HEK293 (cell line): ENCODE measurements at regions not wholly inside any gene's neighbourhood (a gene's known extent, or its start where the extent isn't known, plus 50 kb on each side); places are given as distances from the start of the nearest gene placed in this dataset.

Experiments used
- CTCF ChIA-PET: fragments of 350-600 bp; formaldehyde crosslinking; extraction: SDS; loops from one replicate; lab custom pipeline; 2021; ENCODE audit warnings: antibody characterized with exemption; lab: Yijun Ruan, JAX
- POLR2A ChIA-PET: fragments of 300-600 bp; formaldehyde crosslinking; extraction: SDS; loops from one replicate; lab custom pipeline; 2020; ENCODE audit warnings: antibody characterized with exemption, inconsistent platforms; lab: Yijun Ruan, JAX
- H3K27ac ChIP-seq: fragments of 200-500 bp; sonication (Bioruptor generic); 2 replicates; pipeline ENCODE4 v1.5.1; 2014; ENCODE audit warnings: low read depth, low read length, control low read depth, inconsistent platforms; ENCODE audit errors: extremely low read depth
- H3K36me3 ChIP-seq, 2 experiments: fragments of 200-500 bp in 1 of 2; sonication (Bioruptor generic) in 1 of 2; 1 replicate in 1 of 2; 2 replicates in 1 of 2; pipeline ENCODE4 v1.5.1; 2014 to 2017; ENCODE audit warnings: inconsistent platforms in 2 of 2, low read length in 2 of 2; ENCODE audit not compliant: control insufficient read depth in 2 of 2, insufficient read depth in 1 of 2
- H3K4me1 ChIP-seq: fragments of 200-500 bp; sonication (Bioruptor generic); 2 replicates; pipeline ENCODE4 v1.5.1; 2014; ENCODE audit warnings: mild to moderate bottlenecking, low read length, inconsistent platforms; ENCODE audit not compliant: control insufficient read depth, insufficient read depth
- H3K4me3 ChIP-seq: 2 replicates; pipeline ENCODE4 v1.5.1; 2011; ENCODE audit warnings: low read depth, mild to moderate bottlenecking, control low read depth, low read length, moderate library complexity
- H3K9me3 ChIP-seq: fragments of 200-500 bp; sonication (Bioruptor generic); 2 replicates; pipeline ENCODE4 v1.5.1; 2014; ENCODE audit warnings: low read depth, low read length, inconsistent platforms; ENCODE audit not compliant: control insufficient read depth, insufficient read depth
- CTCF ChIP-seq: fragments of 450-650 bp; formaldehyde crosslinking; IDR thresholded peaks from 2 replicates; pipeline ENCODE4 v1.5.1; 2016; ENCODE audit warnings: missing biosample characterization, missing genetic modification characterization
- HOXC10 ChIP-seq: sonication (generic); formaldehyde crosslinking; IDR thresholded peaks from 2 replicates; pipeline ENCODE4 v1.8.1; 2023; ENCODE audit warnings: mild to moderate bottlenecking, missing genetic modification reagents
- KLF9 ChIP-seq: fragments of 450-650 bp; formaldehyde crosslinking; IDR thresholded peaks from 2 replicates; pipeline ENCODE4 v1.5.1; 2016; ENCODE audit warnings: missing biosample characterization, missing genetic modification characterization, low read depth
- OSR2 ChIP-seq: fragments of 450-650 bp; formaldehyde crosslinking; IDR thresholded peaks from 2 replicates; pipeline ENCODE4 v1.5.1; 2016; ENCODE audit warnings: missing biosample characterization, missing genetic modification characterization
- PRDM2 ChIP-seq: fragments of 450-650 bp; formaldehyde crosslinking; IDR thresholded peaks from 2 replicates; pipeline ENCODE4 v1.5.1; 2016; ENCODE audit warnings: missing biosample characterization, missing genetic modification characterization, borderline replicate concordance
- ZBTB11 ChIP-seq: fragments of 450-650 bp; formaldehyde crosslinking; conservative IDR thresholded peaks from 2 replicates; pipeline ENCODE4 v1.5.1; 2016; ENCODE audit warnings: low read depth, missing biosample characterization, missing genetic modification characterization
- ZBTB48 ChIP-seq: fragments of 450-650 bp; formaldehyde crosslinking; IDR thresholded peaks from 2 replicates; pipeline ENCODE4 v1.5.1; 2016; ENCODE audit warnings: missing biosample characterization, missing genetic modification characterization
- ZFP41 ChIP-seq: fragments of 450-650 bp; formaldehyde crosslinking; IDR thresholded peaks from 2 replicates; pipeline ENCODE4 v1.5.1; 2016; ENCODE audit warnings: missing biosample characterization, missing genetic modification characterization, borderline replicate concordance
- ZFP69B ChIP-seq: fragments of 450-650 bp; formaldehyde crosslinking; IDR thresholded peaks from 2 replicates; pipeline ENCODE4 v1.5.1; 2016; ENCODE audit warnings: missing biosample characterization, missing genetic modification characterization
- ZNF138 ChIP-seq: fragments of 450-650 bp; formaldehyde crosslinking; IDR thresholded peaks from 2 replicates; pipeline ENCODE4 v1.5.1; 2016; ENCODE audit warnings: missing biosample characterization, missing genetic modification characterization, borderline replicate concordance
- ZNF311 ChIP-seq: fragments of 450-650 bp; formaldehyde crosslinking; IDR thresholded peaks from 2 replicates; pipeline ENCODE4 v1.5.1; 2017; ENCODE audit warnings: missing biosample characterization, missing genetic modification characterization, borderline replicate concordance
- ZNF530 ChIP-seq: fragments of 450-650 bp; formaldehyde crosslinking; IDR thresholded peaks from 2 replicates; pipeline ENCODE4 v1.5.1; 2016; ENCODE audit warnings: low read depth, missing biosample characterization, missing genetic modification characterization
- ZNF558 ChIP-seq: fragments of 450-650 bp; formaldehyde crosslinking; IDR thresholded peaks from 2 replicates; pipeline ENCODE4 v1.5.1; 2016; ENCODE audit warnings: missing biosample characterization, missing genetic modification characterization
- ZNF692 ChIP-seq: fragments of 450-650 bp; formaldehyde crosslinking; IDR thresholded peaks from 2 replicates; pipeline ENCODE4 v1.5.1; 2016; ENCODE audit warnings: missing biosample characterization, missing genetic modification characterization
- ZNF768 ChIP-seq: fragments of 450-650 bp; formaldehyde crosslinking; IDR thresholded peaks from 2 replicates; pipeline ENCODE4 v1.5.1; 2018; ENCODE audit warnings: missing biosample characterization, mild to moderate bottlenecking, missing genetic modification characterization
- ZNF791 ChIP-seq: fragments of 450-650 bp; formaldehyde crosslinking; IDR thresholded peaks from 2 replicates; pipeline ENCODE4 v1.5.1; 2016; ENCODE audit warnings: missing biosample characterization, missing genetic modification characterization
- ZSCAN16 ChIP-seq: fragments of 450-650 bp; formaldehyde crosslinking; IDR thresholded peaks from 2 replicates; pipeline ENCODE4 v1.5.1; 2016; ENCODE audit warnings: missing biosample characterization, missing genetic modification characterization
- ZSCAN23 ChIP-seq: fragments of 450-650 bp; formaldehyde crosslinking; IDR thresholded peaks from 2 replicates; pipeline ENCODE4 v1.5.1; 2016; ENCODE audit warnings: missing biosample characterization, missing genetic modification characterization

- Histone ChIP-seq H3K4me3 (no peak overlapping the region), H3K9me3 (no peaks in the 10 kb centered on the region), H3K4me1 (no peaks in the 10 kb centered on the region), H3K36me3 (no peaks in the 10 kb centered on the region), H3K27ac (no peak overlapping the region)
- CTCF ChIA-PET: no interaction called here
- TF ChIP-seq ZNF692 (no peak), ZNF138 (tag by site-specific recombination) (no peak), ZBTB48 (tag by site-specific recombination) (no peak), PRDM2 (no peak), KLF9 (tag by site-specific recombination) (no peak), ZSCAN16 (tag by site-specific recombination) (no peak), ZNF311 (tag by site-specific recombination) (no peak), ZBTB11 (tag by site-specific recombination) (no peak), ZFP69B (tag by site-specific recombination) (no peak), ZNF558 (tag by site-specific recombination) (no peak), OSR2 (no peak), ZFP41 (tag by site-specific recombination) (no peak), HOXC10 (CRISPR knock-in tag) (no peak), ZNF530 (tag by site-specific recombination) (no peak)
- POLR2A ChIA-PET: interaction anchor here (0.6 kb wide), 1 partner anchor 239 kb away, joined by 3 read pairs; no protein-coding TSS in a partner anchor
Measured at GRCh38 chr6:40022867-40023266, 88.6 kb upstream of the MOCS1 start.

- H3K9me3 ChIP-seq: no peaks in the 10 kb centered on the region
- H3K36me3 ChIP-seq: no peaks in the 10 kb centered on the region
- ChIA-PET CTCF (no interaction called here), POLR2A (no interaction called here)
- no peaks in the 10 kb centered on the region for H3K4me1 ChIP-seq
- H3K27ac ChIP-seq: no peak overlapping the region
- H3K4me3 ChIP-seq: no peak overlapping the region
- TF ChIP-seq ZNF768 (tag by site-specific recombination) (no peak), CTCF (no peak), ZNF791 (tag by site-specific recombination) (no peak), ZSCAN23 (tag by site-specific recombination) (no peak)
Measured at GRCh38 chr6:40020166-40020565, 85.9 kb upstream of the MOCS1 start.
